BJ (cell line): ENCODE measurements at regions not wholly inside any gene's neighbourhood (a gene's known extent, or its start where the extent isn't known, plus 50 kb on each side); places are given as distances from the start of the nearest gene placed in this dataset.
"Not testable (repeated sequence)": the region's sequence is repeated elsewhere in the genome, so short reads cannot be mapped to it uniquely, and the experiment has no call there.

Experiments used
- CTCF ChIA-PET: fragments of 350-600 bp; formaldehyde crosslinking; extraction: SDS; loops from one replicate; lab custom pipeline; 2021; ENCODE audit warnings: antibody characterized with exemption, inconsistent platforms; lab: Yijun Ruan, JAX
- POLR2A ChIA-PET: fragments of 300-600 bp; sonication (Branson Sonifier 250); formaldehyde crosslinking; extraction: SDS; loops from one replicate; lab custom pipeline; 2021; ENCODE audit warnings: antibody characterized with exemption; lab: Charles Lee
- DNase-seq: peaks from one replicate; pipeline ENCODE4 v3.0.0-alpha.2; 2011; ENCODE audit warnings: low read depth
- H3K27me3 ChIP-seq: 2 replicates; pipeline ENCODE4 v1.6.0; 2011; ENCODE audit warnings: low read length; ENCODE audit not compliant: control insufficient read depth, insufficient read depth
- H3K36me3 ChIP-seq: 2 replicates; pipeline ENCODE4 v1.5.1; 2011; ENCODE audit warnings: low read length; ENCODE audit not compliant: control insufficient read depth, insufficient read depth
- H3K4me3 ChIP-seq: 2 replicates; pipeline ENCODE4 v1.5.1; 2011; ENCODE audit warnings: low read depth, mild to moderate bottlenecking, control low read depth, low read length
- TF ChIP-seq, protein P1 (sequence below): IDR thresholded peaks from 2 replicates; pipeline ENCODE4 v1.5.1; 2011; ENCODE audit warnings: low read depth, mild to moderate bottlenecking, control low read depth, inconsistent platforms, low read length, moderate library complexity; ENCODE audit not compliant: insufficient read depth

DNA sequence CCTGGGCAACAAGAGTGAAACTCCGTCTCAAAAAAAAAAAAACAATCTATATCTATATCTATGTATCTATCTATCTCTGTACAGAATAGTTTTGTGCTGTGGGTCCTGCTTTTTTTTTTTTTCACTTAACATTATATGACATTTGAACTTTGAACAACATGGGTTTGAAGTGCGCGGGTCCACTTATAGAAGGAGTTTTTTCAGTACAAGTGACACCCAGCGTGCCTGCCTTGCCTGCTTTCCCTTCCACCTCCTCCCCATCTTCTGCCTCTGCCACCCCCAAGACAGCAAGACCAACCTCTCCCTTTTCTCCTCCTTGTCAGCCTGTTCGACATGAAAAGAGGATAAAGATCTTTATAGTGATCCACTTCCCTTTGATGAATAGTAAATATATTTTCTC is 102.2 kb upstream of the KCNG1 start:
- Histone ChIP-seq H3K4me3 (no peak overlapping the region), H3K27me3 (no peaks in the 10 kb centered on the region), H3K36me3 (no peaks in the 10 kb centered on the region)
- ChIA-PET POLR2A (no interaction called here), CTCF (no interaction called here)
- TF ChIP-seq, protein P1, sequence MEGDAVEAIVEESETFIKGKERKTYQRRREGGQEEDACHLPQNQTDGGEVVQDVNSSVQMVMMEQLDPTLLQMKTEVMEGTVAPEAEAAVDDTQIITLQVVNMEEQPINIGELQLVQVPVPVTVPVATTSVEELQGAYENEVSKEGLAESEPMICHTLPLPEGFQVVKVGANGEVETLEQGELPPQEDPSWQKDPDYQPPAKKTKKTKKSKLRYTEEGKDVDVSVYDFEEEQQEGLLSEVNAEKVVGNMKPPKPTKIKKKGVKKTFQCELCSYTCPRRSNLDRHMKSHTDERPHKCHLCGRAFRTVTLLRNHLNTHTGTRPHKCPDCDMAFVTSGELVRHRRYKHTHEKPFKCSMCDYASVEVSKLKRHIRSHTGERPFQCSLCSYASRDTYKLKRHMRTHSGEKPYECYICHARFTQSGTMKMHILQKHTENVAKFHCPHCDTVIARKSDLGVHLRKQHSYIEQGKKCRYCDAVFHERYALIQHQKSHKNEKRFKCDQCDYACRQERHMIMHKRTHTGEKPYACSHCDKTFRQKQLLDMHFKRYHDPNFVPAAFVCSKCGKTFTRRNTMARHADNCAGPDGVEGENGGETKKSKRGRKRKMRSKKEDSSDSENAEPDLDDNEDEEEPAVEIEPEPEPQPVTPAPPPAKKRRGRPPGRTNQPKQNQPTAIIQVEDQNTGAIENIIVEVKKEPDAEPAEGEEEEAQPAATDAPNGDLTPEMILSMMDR, result no peak
- DNase-seq, result no peak

DNA sequence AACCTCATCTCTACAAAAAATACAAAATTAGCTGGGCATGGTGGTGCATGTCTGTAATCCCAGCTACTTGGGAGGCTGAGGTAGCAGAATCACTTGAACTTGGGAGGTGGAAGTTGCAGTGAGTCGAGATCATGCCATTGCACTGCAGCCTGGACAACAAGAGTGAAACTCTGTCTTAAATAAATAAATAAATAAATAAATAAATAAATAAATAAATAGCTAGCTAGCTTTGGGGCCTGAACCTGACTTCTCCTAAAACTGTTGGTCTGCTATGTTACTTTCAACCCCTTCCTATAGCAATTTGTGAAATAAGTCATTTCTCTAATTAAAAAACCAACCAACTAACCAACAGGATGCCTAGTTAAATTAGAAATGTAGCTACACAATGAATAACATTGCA is 101.0 kb upstream of the KCNG1 start:
- H3K4me3 ChIP-seq, H3K27me3 ChIP-seq, H3K36me3 ChIP-seq, DNase-seq, POLR2A ChIA-PET, CTCF ChIA-PET: not testable (repeated sequence)

DNA sequence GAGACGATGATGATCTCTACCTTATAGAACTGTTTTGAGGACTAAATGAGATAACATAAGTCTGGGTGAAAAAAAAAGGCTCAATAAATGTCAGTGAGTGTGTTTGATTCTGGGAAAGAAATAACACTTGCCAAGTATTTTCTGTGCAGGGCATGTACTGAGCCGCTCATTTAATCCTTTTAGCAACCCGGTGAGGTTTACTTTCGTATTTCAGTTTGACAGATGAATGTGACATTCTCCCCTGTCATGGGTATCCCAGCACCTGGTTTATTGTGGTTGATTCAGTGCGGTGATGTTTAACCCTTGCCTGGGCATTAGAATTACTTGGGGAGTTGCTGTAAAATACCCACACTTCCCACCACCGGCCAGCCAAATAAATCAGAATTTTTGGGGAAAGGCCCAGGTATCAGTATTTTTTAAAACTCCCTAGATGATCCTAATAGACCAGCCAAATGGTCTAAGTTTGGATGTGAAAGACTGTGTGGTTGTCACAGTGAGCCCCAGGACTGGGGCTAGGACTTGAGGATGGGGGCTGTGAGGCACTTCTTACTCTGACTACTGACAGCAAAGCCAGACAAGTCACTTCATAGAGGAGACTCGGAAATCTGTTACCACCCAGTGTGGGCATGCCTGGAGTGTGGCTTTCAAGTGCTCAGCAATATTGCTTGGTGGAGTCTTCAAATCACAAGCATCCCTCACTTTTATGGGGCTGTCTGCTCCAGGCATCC is 100.2 kb upstream of the KCNG1 start:
- no peak for DNase-seq
- ChIA-PET CTCF (no interaction called here), POLR2A (no interaction called here)
- TF ChIP-seq, protein P1, result no peak
- H3K36me3 ChIP-seq, result no peaks in the 10 kb centered on the region
- no peak overlapping the region for H3K4me3 ChIP-seq
- 0 out of 2 replicates have a peak, but pooled peaks cover under 1% of the 10 kb centered on the region for H3K27me3 ChIP-seq

DNA sequence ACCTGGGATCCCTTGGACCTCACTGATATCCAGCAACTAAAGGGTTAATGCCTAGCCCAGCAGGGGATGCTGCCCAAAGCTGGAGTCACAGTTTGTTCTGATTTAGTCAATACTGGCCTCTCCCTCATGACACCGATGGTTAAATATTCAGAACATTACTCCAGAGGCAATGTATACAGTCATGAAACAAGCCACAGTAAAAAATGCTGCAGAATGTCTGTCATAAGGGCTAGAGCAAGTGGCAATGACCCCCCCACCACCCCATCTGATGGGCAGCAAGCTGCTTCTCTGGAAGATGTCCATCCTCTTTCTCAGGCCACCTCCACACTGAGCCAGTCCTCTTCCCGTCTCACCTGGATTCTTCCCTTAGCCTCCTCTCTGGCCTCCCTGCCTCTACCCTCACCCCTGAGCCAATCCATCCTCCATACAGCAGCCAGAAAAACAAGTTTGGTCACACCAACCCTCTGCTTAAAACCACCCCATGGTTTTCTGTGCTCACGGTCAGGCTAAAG is 99.0 kb upstream of the KCNG1 start:
- H3K27me3 ChIP-seq, result 0 out of 2 replicates have a peak, but pooled peaks cover 1% of the 10 kb centered on the region
- TF ChIP-seq, protein P1, result no peak
- DNase-seq, result no peak
- CTCF ChIA-PET, result no interaction called here
- POLR2A ChIA-PET, result no interaction called here
- H3K4me3 ChIP-seq, result no peak overlapping the region
- no peaks in the 10 kb centered on the region for H3K36me3 ChIP-seq

DNA sequence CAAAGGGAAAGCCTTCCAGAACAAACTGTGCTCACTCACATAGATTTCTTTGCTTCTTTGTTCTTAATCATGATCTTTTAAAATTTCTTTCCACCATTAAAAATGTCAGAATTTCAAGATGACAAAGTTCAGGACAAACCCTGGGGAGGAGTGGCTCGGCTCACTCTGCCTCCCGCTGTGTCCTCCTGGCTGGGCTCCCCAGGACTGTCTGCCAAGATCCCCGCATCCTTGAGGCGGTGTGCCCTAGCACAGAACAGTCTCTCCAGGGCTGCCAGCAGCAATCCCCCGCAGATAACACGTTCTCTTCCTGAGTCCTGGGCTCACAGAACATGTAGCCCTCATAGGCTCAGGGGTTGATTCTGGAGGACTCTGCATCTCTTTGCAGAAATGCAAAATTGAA is 98.4 kb upstream of the KCNG1 start:
- no peaks in the 10 kb centered on the region for H3K36me3 ChIP-seq
- DNase-seq, result no peak
- ChIA-PET CTCF (no interaction called here), POLR2A (no interaction called here)
- no peak overlapping the region for H3K4me3 ChIP-seq
- TF ChIP-seq, protein P1, result no peak
- H3K27me3 ChIP-seq, result 0 out of 2 replicates have a peak, but pooled peaks cover 1% of the 10 kb centered on the region
